A549 (cell line): ENCODE measurements at regions not wholly inside any gene's neighbourhood (a gene's known extent, or its start where the extent isn't known, plus 50 kb on each side); places are given as distances from the start of the nearest gene placed in this dataset.

Experiments
- ATAC-seq, 2 experiments: fragments of 200-7000 bp in 1 of 2; fragments of >200 bp in 1 of 2; cut with Nextera tagmentation in 1 of 2; cut with Tn5 transposase in 1 of 2; 3 replicates each; pipeline versions ENCODE4 v1.8.0 to v1.9.1; 2018 to 2020; ENCODE audit warnings: mild to moderate bottlenecking in 1 of 2, moderate library complexity in 1 of 2
- CTCF ChIA-PET: fragments of 300-600 bp; sonication (Branson Sonifier 250); formaldehyde crosslinking; extraction: SDS; loops from one replicate; lab custom pipeline; 2021; ENCODE audit warnings: antibody characterized with exemption, inconsistent platforms; lab: Yijun Ruan, JAX
- POLR2A ChIA-PET: fragments of 350-600 bp; formaldehyde crosslinking; extraction: SDS; loops from one replicate; lab custom pipeline; 2021; ENCODE audit warnings: antibody characterized with exemption, inconsistent platforms; lab: Yijun Ruan, JAX
- DNase-seq, 2 experiments: peaks; one replicate each; pipeline versions ENCODE4 v3.0.0 to v3.0.0-alpha.2; 2011 to 2016; ENCODE audit warnings: low read depth in 1 of 2, low spot score in 1 of 2
- FAIRE-seq: peaks from 2 replicates; lab custom pipeline; 2011; peaks lifted over from hg19 to GRCh38; lab: Jason Lieb, UNC
- H3K27ac ChIP-seq, 2 experiments: fragments of >200 bp; sonication (Bioruptor Twin); formaldehyde crosslinking; 3 replicates each; pipeline ENCODE4 v1.5.1; 2016 to 2017
- H3K4me1 ChIP-seq: fragments of >200 bp; sonication (Bioruptor Twin); formaldehyde crosslinking; 3 replicates; pipeline ENCODE4 v1.6.1; 2016
- H3K4me2 ChIP-seq: fragments of >200 bp; sonication (Bioruptor Twin); formaldehyde crosslinking; 3 replicates; pipeline ENCODE4 v1.6.1; 2016
- H3K4me3 ChIP-seq: fragments of >200 bp; sonication (Bioruptor Twin); formaldehyde crosslinking; 3 replicates; pipeline ENCODE4 v1.5.1; 2016
- H3K9me3 ChIP-seq: fragments of >200 bp; sonication (Bioruptor Twin); formaldehyde crosslinking; 3 replicates; pipeline ENCODE4 v1.6.1; 2016
- CBX2 ChIP-seq: fragments of 200-600 bp; sonication (generic); IDR thresholded peaks from 2 replicates; pipeline ENCODE4 v1.6.1; 2016; ENCODE audit warnings: low read depth, mild to moderate bottlenecking, borderline replicate concordance
- CEBPB ChIP-seq, 2 experiments: fragments of >200 bp in 1 of 2; sonication (Bioruptor Twin) in 1 of 2; formaldehyde crosslinking in 1 of 2; IDR thresholded peaks; 2 replicates each; pipeline ENCODE4 v1.6.1; 2012 to 2016
- EP300 ChIP-seq, 2 experiments: fragments of >200 bp; sonication (Bioruptor Twin); formaldehyde crosslinking; IDR thresholded peaks; 2 replicates in 1 of 2; 3 replicates in 1 of 2; pipeline ENCODE4 v1.6.1; 2016 to 2017
- FOSB ChIP-seq: fragments of 250-450 bp; sonication (Bioruptor Pico); IDR thresholded peaks from 2 replicates; pipeline ENCODE4 v1.5.0; 2020; ENCODE audit warnings: mild to moderate bottlenecking, moderate library complexity
- HOXB5 ChIP-seq: fragments of 250-450 bp; sonication (Bioruptor Pico); IDR thresholded peaks from 2 replicates; pipeline ENCODE4 v1.5.0; 2020; ENCODE audit warnings: mild to moderate bottlenecking, moderate library complexity
- KDM1A ChIP-seq: fragments of 200-600 bp; sonication (generic); IDR thresholded peaks from 2 replicates; pipeline ENCODE4 v1.6.1; 2016; ENCODE audit warnings: low read depth, mild to moderate bottlenecking
- MAZ ChIP-seq: fragments of 150-350 bp; IDR thresholded peaks from 2 replicates; pipeline ENCODE4 v1.6.1; 2014; ENCODE audit warnings: antibody characterized with exemption, low read depth, low read length, borderline replicate concordance
- NFE2L2 ChIP-seq: fragments of 150-350 bp; conservative IDR thresholded peaks from 2 replicates; pipeline ENCODE4 v1.6.1; 2014; ENCODE audit warnings: low read length
- PBX3 ChIP-seq: IDR thresholded peaks from 2 replicates; pipeline ENCODE4 v1.6.1; 2012
- POLR2A ChIP-seq: IDR thresholded peaks from 2 replicates; pipeline ENCODE4 v1.6.1; 2012; ENCODE audit warnings: mild to moderate bottlenecking, low read length
- POLR2AphosphoS2 ChIP-seq: conservative IDR thresholded peaks from 2 replicates; pipeline ENCODE4 v1.6.1; 2012; ENCODE audit warnings: low read length, improper control_type of control experiment, inconsistent platforms
- RARB ChIP-seq: fragments of 250-450 bp; sonication (Bioruptor Pico); IDR thresholded peaks from 2 replicates; pipeline ENCODE4 v1.8.0; 2021; ENCODE audit warnings: mild to moderate bottlenecking, moderate library complexity
- RFX5 ChIP-seq: fragments of 450-650 bp; IDR thresholded peaks from 2 replicates; pipeline ENCODE4 v1.7.1; 2014; ENCODE audit warnings: antibody characterized with exemption, mild to moderate bottlenecking, moderate library complexity
- RNF2 ChIP-seq: fragments of 200-600 bp; sonication (generic); IDR thresholded peaks from 2 replicates; pipeline ENCODE4 v1.6.1; 2016; ENCODE audit warnings: low read depth, mild to moderate bottlenecking, antibody characterized with exemption, moderate library complexity, borderline replicate concordance
- USF2 ChIP-seq: fragments of 450-650 bp; IDR thresholded peaks from 2 replicates; pipeline ENCODE4 v1.6.1; 2014; ENCODE audit warnings: antibody characterized with exemption
- ZNF302 ChIP-seq: fragments of 250-450 bp; sonication (Bioruptor Pico); IDR thresholded peaks from 2 replicates; pipeline ENCODE4 v1.9.0; 2021; ENCODE audit warnings: inconsistent platforms, mild to moderate bottlenecking, moderate library complexity
- WGBS: methylation state at CpG from one replicate; pipeline ENCODE4 v1.1.6; 2017; ENCODE audit errors: missing lambda C conversion rate; 5-methylcytosine and 5-hydroxymethylcytosine counted together
- TF ChIP-seq, protein P1 (sequence below): fragments of 200-600 bp; sonication (generic); IDR thresholded peaks from 2 replicates; pipeline ENCODE4 v1.6.1; 2016; ENCODE audit warnings: antibody characterized with exemption, mild to moderate bottlenecking, moderate library complexity
- TF ChIP-seq, protein P2 (sequence below): fragments of 250-450 bp; sonication (Bioruptor Pico); IDR thresholded peaks from 2 replicates; pipeline ENCODE4 v1.5.0; 2020; ENCODE audit warnings: low read depth, mild to moderate bottlenecking, moderate library complexity

- POLR2A ChIA-PET: no interaction called here
- CTCF ChIA-PET: no interaction called here
- no peak for FAIRE-seq
Measured at GRCh38 chr14:87601036-87601435, 391.9 kb downstream of the GALC start.

DNA sequence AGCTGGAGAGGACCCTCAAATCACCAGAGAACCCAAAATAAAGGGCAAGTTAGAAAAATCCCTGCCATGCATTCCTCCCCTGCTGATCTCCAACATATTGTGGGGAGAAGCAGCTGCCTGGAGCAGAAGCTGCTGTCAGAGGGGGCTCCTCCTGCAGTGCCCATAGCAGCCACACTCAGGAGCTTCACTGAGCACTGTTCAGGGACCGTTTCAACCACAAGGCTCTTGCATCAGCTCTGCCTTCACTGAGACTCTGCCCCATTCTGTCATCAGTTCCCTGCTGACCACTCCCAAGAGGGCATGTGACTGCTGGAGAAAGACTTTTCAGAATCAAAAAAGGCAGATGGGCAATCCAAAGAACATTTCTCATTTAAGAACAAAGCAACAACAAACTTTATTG is 392.7 kb downstream of the GALC start:
- H3K4me2 ChIP-seq: no peak overlapping the region
- no peaks in the 10 kb centered on the region for H3K4me1 ChIP-seq
- WGBS: 0% methylated on average over 1 of the region's 1 CpG
- ATAC-seq (no peak), FAIRE-seq (no peak), DNase-seq (no peak)
- H3K9me3 ChIP-seq: no peaks in the 10 kb centered on the region; the same call in 2 of the 3 replicates
- no peak for TF ChIP-seq NFE2L2
- ChIA-PET CTCF (no interaction called here), POLR2A (no interaction called here)
- no peak overlapping the region for H3K4me3 ChIP-seq
- H3K27ac ChIP-seq: no peak overlapping the region

More at GRCh38 chr14:87601036-87601435, 391.9 kb downstream of the GALC start:
- Histone ChIP-seq H3K27ac (no peak overlapping the region), H3K9me3 (no peaks in the 10 kb centered on the region; the same call in 2 of the 3 replicates), H3K4me1 (no peaks in the 10 kb centered on the region), H3K4me3 (no peak overlapping the region), H3K4me2 (no peak overlapping the region)
- no peak for DNase-seq
- no peak for ATAC-seq
- TF ChIP-seq MAZ (no peak), EP300 (IDR thresholded peaks at IDR 0.05) (no peak), ZNF302 (CRISPR knock-in tag) (no peak), POLR2A (no peak), CBX2 (no peak), RARB (CRISPR knock-in tag) (no peak), USF2 (no peak), POLR2AphosphoS2 (no peak), KDM1A (no peak), NFE2L2 (no peak)
- TF ChIP-seq, protein P1, sequence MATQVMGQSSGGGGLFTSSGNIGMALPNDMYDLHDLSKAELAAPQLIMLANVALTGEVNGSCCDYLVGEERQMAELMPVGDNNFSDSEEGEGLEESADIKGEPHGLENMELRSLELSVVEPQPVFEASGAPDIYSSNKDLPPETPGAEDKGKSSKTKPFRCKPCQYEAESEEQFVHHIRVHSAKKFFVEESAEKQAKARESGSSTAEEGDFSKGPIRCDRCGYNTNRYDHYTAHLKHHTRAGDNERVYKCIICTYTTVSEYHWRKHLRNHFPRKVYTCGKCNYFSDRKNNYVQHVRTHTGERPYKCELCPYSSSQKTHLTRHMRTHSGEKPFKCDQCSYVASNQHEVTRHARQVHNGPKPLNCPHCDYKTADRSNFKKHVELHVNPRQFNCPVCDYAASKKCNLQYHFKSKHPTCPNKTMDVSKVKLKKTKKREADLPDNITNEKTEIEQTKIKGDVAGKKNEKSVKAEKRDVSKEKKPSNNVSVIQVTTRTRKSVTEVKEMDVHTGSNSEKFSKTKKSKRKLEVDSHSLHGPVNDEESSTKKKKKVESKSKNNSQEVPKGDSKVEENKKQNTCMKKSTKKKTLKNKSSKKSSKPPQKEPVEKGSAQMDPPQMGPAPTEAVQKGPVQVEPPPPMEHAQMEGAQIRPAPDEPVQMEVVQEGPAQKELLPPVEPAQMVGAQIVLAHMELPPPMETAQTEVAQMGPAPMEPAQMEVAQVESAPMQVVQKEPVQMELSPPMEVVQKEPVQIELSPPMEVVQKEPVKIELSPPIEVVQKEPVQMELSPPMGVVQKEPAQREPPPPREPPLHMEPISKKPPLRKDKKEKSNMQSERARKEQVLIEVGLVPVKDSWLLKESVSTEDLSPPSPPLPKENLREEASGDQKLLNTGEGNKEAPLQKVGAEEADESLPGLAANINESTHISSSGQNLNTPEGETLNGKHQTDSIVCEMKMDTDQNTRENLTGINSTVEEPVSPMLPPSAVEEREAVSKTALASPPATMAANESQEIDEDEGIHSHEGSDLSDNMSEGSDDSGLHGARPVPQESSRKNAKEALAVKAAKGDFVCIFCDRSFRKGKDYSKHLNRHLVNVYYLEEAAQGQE: no peak
- TF ChIP-seq, protein P2, sequence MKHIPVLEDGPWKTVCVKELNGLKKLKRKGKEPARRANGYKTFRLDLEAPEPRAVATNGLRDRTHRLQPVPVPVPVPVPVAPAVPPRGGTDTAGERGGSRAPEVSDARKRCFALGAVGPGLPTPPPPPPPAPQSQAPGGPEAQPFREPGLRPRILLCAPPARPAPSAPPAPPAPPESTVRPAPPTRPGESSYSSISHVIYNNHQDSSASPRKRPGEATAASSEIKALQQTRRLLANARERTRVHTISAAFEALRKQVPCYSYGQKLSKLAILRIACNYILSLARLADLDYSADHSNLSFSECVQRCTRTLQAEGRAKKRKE (CRISPR knock-in tag): no peak

GRCh38 chr14:87581298-87581697 is 411.7 kb downstream of the GALC start:
- ChIA-PET CTCF (no interaction called here), POLR2A (no interaction called here)
- Histone ChIP-seq H3K27ac (no peak overlapping the region), H3K4me1 (no peaks in the 10 kb centered on the region), H3K4me2 (no peak overlapping the region), H3K9me3 (no peaks in the 10 kb centered on the region), H3K4me3 (no peak overlapping the region)
- ATAC-seq: no peak
- no peak for TF ChIP-seq HOXB5 (CRISPR knock-in tag)
- no peak for TF ChIP-seq CEBPB (IDR thresholded peaks at IDR 0.05)
- no peak for TF ChIP-seq PBX3
- TF ChIP-seq CBX2: no peak
- TF ChIP-seq RFX5: no peak
- TF ChIP-seq FOSB: no peak
- TF ChIP-seq RNF2: no peak
- 2% methylated on average over 2 of the region's 2 CpGs for WGBS
- no peak for FAIRE-seq
- no peak for DNase-seq
